B cell (primary cell): ENCODE measurements at regions not wholly inside any gene's neighbourhood (a gene's known extent, or its start where the extent isn't known, plus 50 kb on each side); places are given as distances from the start of the nearest gene placed in this dataset.

Source experiments
- EZH2 ChIP-seq: IDR thresholded peaks from 2 replicates; pipeline ENCODE4 v1.6.1; 2012; ENCODE audit warnings: borderline replicate concordance, low read depth, mild to moderate bottlenecking, moderate library complexity, low read length; ENCODE audit not compliant: insufficient read depth, poor library complexity, severe bottlenecking
- TF ChIP-seq, protein P1 (sequence below): fragments of 200-600 bp; IDR thresholded peaks from one replicate; pipeline ENCODE4 v1.8.0; 2022; ENCODE audit warnings: antibody characterized with exemption, mild to moderate bottlenecking

DNA sequence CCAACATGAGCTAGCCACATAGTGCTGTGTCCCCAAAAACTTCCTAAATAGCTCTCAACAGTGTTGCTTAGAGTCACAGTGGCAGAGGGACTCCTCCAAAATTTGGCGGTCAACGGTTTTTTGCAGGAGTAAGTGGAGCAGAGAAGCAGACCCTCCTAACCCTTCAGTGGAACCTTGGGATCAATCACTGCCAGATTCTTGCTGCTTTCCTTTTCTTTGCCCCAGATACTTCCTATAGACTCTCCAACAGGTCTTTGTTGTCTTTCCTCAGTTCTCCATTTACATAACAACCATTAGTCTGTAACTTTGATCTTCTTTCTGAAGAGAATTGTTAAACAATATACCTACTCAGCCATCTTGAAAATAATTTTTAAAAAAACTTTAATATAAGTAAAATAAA is 556.1 kb downstream of the BRINP3 start:
- TF ChIP-seq, protein P1, sequence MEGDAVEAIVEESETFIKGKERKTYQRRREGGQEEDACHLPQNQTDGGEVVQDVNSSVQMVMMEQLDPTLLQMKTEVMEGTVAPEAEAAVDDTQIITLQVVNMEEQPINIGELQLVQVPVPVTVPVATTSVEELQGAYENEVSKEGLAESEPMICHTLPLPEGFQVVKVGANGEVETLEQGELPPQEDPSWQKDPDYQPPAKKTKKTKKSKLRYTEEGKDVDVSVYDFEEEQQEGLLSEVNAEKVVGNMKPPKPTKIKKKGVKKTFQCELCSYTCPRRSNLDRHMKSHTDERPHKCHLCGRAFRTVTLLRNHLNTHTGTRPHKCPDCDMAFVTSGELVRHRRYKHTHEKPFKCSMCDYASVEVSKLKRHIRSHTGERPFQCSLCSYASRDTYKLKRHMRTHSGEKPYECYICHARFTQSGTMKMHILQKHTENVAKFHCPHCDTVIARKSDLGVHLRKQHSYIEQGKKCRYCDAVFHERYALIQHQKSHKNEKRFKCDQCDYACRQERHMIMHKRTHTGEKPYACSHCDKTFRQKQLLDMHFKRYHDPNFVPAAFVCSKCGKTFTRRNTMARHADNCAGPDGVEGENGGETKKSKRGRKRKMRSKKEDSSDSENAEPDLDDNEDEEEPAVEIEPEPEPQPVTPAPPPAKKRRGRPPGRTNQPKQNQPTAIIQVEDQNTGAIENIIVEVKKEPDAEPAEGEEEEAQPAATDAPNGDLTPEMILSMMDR, result no peak
- no peak for TF ChIP-seq EZH2
